LNCAP (cell line): ENCODE measurements at regions not wholly inside any gene's neighbourhood (a gene's known extent, or its start where the extent isn't known, plus 50 kb on each side); places are given as distances from the start of the nearest gene placed in this dataset.

Source experiments
- TF ChIP-seq, protein P1 (sequence below): fragments of 450-650 bp; IDR thresholded peaks from 2 replicates; pipeline ENCODE4 v1.5.1; 2017; ENCODE audit warnings: mild to moderate bottlenecking

DNA sequence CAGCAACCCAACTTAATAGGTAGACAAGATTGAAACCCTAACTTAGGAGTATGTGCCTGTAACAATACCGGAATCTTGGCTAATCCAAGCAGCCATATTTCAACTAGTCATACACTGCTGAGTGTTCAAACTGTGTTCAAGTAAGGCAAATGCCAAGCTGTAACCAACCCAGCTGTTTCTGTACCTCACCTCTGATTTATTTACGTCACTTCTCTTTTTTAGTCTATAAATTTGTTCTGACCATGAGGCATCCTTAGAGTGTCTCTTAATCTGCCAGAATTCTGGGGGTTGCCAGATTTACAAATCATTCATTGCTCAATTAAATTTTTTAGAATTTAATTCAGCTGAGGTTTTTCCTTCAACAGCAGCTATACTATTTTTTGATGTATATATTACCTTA, 723.2 kb downstream of the CDH18 start:
- TF ChIP-seq, protein P1, sequence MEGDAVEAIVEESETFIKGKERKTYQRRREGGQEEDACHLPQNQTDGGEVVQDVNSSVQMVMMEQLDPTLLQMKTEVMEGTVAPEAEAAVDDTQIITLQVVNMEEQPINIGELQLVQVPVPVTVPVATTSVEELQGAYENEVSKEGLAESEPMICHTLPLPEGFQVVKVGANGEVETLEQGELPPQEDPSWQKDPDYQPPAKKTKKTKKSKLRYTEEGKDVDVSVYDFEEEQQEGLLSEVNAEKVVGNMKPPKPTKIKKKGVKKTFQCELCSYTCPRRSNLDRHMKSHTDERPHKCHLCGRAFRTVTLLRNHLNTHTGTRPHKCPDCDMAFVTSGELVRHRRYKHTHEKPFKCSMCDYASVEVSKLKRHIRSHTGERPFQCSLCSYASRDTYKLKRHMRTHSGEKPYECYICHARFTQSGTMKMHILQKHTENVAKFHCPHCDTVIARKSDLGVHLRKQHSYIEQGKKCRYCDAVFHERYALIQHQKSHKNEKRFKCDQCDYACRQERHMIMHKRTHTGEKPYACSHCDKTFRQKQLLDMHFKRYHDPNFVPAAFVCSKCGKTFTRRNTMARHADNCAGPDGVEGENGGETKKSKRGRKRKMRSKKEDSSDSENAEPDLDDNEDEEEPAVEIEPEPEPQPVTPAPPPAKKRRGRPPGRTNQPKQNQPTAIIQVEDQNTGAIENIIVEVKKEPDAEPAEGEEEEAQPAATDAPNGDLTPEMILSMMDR: no peak

DNA sequence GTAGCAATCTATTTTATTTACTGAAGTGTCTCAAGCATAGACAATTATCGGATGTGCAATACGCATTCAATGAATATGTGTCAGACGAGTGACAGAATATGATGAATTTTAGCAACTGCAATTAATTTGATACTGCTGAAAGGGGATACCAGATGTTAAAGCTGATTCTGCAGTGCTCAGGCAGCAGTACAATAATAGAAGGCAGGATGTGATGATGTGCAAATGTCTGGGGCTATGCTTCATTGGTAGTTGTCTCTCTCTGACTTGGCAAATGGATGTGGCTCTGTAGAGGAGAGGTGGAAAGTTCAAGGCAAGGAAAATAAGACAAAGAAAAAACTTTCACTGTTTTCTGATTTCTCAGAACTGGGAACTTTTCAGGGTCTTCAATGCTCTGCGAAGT, 721.2 kb downstream of the CDH18 start:
- TF ChIP-seq, protein P1: no peak

DNA sequence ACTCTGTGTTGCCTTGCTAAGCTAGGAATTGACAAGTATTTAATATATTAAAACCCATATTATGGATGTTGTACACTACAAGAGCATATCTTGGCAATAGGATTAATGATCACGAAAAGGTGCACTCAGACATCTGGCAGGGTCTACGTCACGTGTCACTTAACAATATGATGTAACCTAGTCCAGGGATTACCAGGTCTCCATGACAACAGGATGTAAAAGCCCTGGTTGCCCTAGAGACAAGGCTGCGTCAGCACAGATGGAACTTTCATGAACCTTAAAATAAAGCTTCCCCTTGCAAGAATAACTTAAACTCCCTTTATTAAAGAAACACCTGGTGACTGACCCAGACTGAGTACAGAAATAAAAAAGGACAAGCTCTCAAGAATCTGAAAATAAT, 717.8 kb downstream of the CDH18 start:
- TF ChIP-seq, protein P1: no peak

DNA sequence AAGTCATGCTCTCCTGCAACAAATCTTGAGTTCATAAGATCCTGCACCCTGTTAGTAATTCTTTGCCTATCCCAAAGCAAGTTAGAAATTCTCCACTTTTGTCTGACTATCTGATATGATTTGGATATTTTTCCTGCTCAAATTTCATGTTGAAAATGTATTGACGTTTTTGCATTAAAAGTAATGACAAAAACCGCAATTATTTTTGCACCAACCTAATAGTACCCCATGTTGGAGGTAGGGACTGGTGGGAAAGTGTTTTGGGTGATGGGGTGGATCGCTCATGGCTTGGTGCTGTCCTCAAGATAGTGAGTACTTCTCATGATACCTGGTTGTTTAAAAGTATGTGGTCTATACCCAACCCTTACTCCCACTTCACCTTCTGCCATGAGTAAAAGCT, 713.4 kb downstream of the CDH18 start:
- TF ChIP-seq, protein P1: no peak

DNA sequence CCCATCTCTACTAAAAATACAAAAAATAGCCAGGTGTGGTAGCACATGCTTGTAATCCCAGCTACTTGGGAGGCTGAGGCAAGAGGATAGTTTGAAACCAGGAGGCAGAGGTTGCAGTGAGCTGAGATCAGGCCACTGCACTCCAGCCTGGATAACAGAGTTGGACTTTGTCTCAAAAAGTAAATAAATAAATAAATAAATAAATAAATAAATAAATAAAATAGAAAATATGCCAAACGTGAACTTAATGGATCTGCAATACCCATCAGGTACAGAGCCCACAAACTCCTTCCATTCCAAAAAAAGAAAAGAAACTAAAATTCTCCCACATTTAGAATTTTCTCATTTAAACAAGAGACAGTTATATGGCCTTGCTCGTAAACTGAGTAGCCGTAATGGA, 702.7 kb downstream of the CDH18 start:
- TF ChIP-seq, protein P1: no peak

DNA sequence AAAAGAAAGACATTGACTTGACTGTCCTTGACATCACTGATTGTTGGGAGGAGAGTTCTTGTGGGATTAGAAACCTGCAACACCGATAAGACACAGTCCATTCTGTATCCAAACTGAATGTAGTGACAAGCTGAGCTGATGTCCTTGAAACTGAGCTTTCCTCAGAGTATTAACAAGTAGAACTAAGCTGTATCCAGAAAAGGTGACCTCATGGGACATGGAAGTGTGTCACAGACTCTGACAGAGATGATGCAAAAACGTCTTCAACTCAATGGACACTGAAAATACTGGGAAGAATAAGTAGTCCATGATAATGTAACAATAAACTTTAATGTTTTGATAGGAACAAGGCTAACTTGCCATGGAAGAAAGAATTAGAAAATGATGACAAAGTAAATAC, 690.1 kb downstream of the CDH18 start:
- TF ChIP-seq, protein P1: no peak

DNA sequence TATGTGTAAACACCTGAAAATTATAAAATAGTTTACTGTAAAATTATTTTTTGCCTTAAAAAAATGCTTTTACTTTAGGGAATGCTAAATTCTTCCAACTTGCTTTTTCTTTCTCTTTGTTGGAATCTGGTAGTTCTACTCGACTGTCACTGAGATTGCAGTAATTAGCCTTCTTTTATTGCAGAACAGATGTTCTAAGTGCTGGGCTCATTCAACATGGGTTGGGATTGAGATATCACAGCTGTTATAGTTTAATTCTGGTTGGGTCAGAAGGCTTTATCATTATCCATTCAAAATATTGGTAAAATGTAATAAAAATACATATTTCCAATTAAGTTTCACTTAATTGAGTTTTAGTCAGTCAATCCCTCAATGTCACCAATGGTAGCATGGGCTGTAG, 686.7 kb downstream of the CDH18 start:
- TF ChIP-seq, protein P1: no peak

DNA sequence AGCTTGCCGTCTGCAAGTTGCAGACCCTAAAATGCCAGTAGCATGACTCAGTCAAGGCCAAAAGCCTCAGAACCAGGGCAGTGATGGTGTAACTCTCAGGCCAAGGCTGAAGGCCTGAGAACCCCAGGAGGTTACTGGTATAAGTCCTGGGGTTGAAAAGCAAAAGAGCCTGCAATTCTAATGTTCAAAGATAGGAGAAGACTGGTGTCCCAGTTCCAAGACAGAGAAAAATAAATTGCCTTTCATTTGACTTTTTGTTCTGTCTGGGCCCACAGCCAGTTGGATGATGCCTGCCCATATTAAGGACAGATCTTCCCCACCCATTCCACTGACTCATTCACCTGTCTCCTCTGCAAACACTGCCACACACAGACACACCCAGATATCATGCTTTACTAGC, 673.2 kb downstream of the CDH18 start:
- TF ChIP-seq, protein P1: peak; percentile 17; the same call in 1 of the 2 replicates
